ENCODE measurements at regions not wholly inside any gene's neighbourhood (a gene's known extent, or its start where the extent isn't known, plus 50 kb on each side); places are given as distances from the start of the nearest gene placed in this dataset.
"Not testable (repeated sequence)": the region's sequence is repeated elsewhere in the genome, so short reads cannot be mapped to it uniquely, and the experiment has no call there.

- TF ChIP-seq REST (IDR thresholded peaks at IDR 0.05; ENCODE audit: insufficient replicate concordance, low read depth) (no peak), POLR2AphosphoS5 (IDR thresholded peaks at IDR 0.05; ENCODE audit: low read depth) (no peak)
- no peaks in the 10 kb centered on the region for H3K27me3 ChIP-seq (ENCODE audit: insufficient read depth, poor library complexity, severe bottlenecking)
- H3K27ac ChIP-seq (replicated peaks): no peak overlapping the region
- DNase-seq (ENCODE audit: low read depth in 1 of 2, low spot score in 1 of 2): no peak
- H3K4me3 ChIP-seq (replicated peaks; ENCODE audit: insufficient read depth, low read length): no peak overlapping the region
Measured at GRCh38 chr6:21754891-21755290, 161.3 kb downstream of the SOX4 start.

GRCh38 chr6:21756487-21756886, 162.9 kb downstream of the SOX4 start:
- Histone ChIP-seq H3K27ac (replicated peaks) (no peak overlapping the region), H3K27me3 (ENCODE audit: insufficient read depth, poor library complexity, severe bottlenecking) (no peaks in the 10 kb centered on the region), H3K4me3 (replicated peaks; ENCODE audit: insufficient read depth, low read length) (no peak overlapping the region)
- TF ChIP-seq CTCF (IDR thresholded peaks at IDR 0.05; ENCODE audit: insufficient read depth, low read length) (no peak), REST (IDR thresholded peaks at IDR 0.05; ENCODE audit: insufficient replicate concordance, low read depth) (no peak), GABPA (IDR thresholded peaks at IDR 0.05; ENCODE audit: low read depth) (no peak), SPI1 (IDR thresholded peaks at IDR 0.05; ENCODE audit: borderline replicate concordance, low read depth) (no peak), POLR2AphosphoS5 (IDR thresholded peaks at IDR 0.05; ENCODE audit: low read depth) (no peak)
- DNase-seq (ENCODE audit: low read depth in 1 of 2, low spot score in 1 of 2): no peak

- not testable (repeated sequence) for H3K27ac ChIP-seq (replicated peaks); H3K27me3 ChIP-seq (ENCODE audit: insufficient read depth, poor library complexity, severe bottlenecking); H3K4me3 ChIP-seq (replicated peaks; ENCODE audit: insufficient read depth, low read length); DNase-seq (ENCODE audit: low read depth in 1 of 2, low spot score in 1 of 2)
Measured at GRCh38 chr6:21757392-21757791, 163.8 kb downstream of the SOX4 start.

GRCh38 chr6:21759721-21760120, 166.2 kb downstream of the SOX4 start:
- no peak for TF ChIP-seq SPI1 (IDR thresholded peaks at IDR 0.05; ENCODE audit: borderline replicate concordance, low read depth)
- no peak for TF ChIP-seq POLR2AphosphoS5 (IDR thresholded peaks at IDR 0.05; ENCODE audit: low read depth)
- TF ChIP-seq CTCF (IDR thresholded peaks at IDR 0.05; ENCODE audit: insufficient read depth, low read length): no peak
- TF ChIP-seq REST (IDR thresholded peaks at IDR 0.05; ENCODE audit: insufficient replicate concordance, low read depth): no peak
- TF ChIP-seq GABPA (IDR thresholded peaks at IDR 0.05; ENCODE audit: low read depth): no peak
- Histone ChIP-seq H3K4me3 (replicated peaks; ENCODE audit: insufficient read depth, low read length) (no peak overlapping the region), H3K27ac (replicated peaks) (no peak overlapping the region), H3K27me3 (ENCODE audit: insufficient read depth, poor library complexity, severe bottlenecking) (no peaks in the 10 kb centered on the region)
- no peak for DNase-seq (ENCODE audit: low read depth in 1 of 2, low spot score in 1 of 2)

GRCh38 chr6:21761053-21761730, 167.6 kb downstream of the SOX4 start:
- H3K27ac ChIP-seq (replicated peaks); H3K4me3 ChIP-seq (replicated peaks; ENCODE audit: insufficient read depth, low read length); H3K27me3 ChIP-seq (ENCODE audit: insufficient read depth, poor library complexity, severe bottlenecking); DNase-seq (ENCODE audit: low read depth in 1 of 2, low spot score in 1 of 2): not testable (repeated sequence)
